Esophagus squamous epithelium (tissue), 4 donors: ENCODE measurements at regions not wholly inside any gene's neighbourhood (a gene's known extent, or its start where the extent isn't known, plus 50 kb on each side); places are given as distances from the start of the nearest gene placed in this dataset.

Experiments
- CTCF ChIP-seq, 6 experiments: fragments of 450-650 bp in 4 of 6; fragments of 200-600 bp in 2 of 6; sonication (generic) in 2 of 6; IDR thresholded peaks; one replicate each; pipeline ENCODE4 v1.5.1; 2016 to 2019; ENCODE audit warnings: antibody characterized with exemption in 6 of 6, mild to moderate bottlenecking in 4 of 6, moderate library complexity in 4 of 6
- POLR2A ChIP-seq, 4 donors: fragments of 450-650 bp; IDR thresholded peaks; one replicate each; pipeline ENCODE4 v1.6.1; 2017; ENCODE audit warnings: antibody characterized with exemption in 4 of 4, mild to moderate bottlenecking in 4 of 4, moderate library complexity in 3 of 4

GRCh38 chr16:86411897-86412296 is 98.4 kb upstream of the FOXF1 start:
- TF ChIP-seq CTCF (IDR thresholded peaks at IDR 0.05) (no peak), POLR2A (IDR thresholded peaks at IDR 0.05) (no peak)
